22Rv1 (cell line): ENCODE measurements at regions not wholly inside any gene's neighbourhood (a gene's known extent, or its start where the extent isn't known, plus 50 kb on each side); places are given as distances from the start of the nearest gene placed in this dataset.

Experiments used
- CTCF ChIP-seq: fragments of 450-650 bp; IDR thresholded peaks from 2 replicates; pipeline ENCODE4 v1.5.1; 2017; ENCODE audit warnings: mild to moderate bottlenecking
- ZFX ChIP-seq: fragments of 450-650 bp; IDR thresholded peaks from 2 replicates; pipeline ENCODE4 v1.6.1; 2017; ENCODE audit warnings: antibody characterized with exemption, borderline replicate concordance

DNA sequence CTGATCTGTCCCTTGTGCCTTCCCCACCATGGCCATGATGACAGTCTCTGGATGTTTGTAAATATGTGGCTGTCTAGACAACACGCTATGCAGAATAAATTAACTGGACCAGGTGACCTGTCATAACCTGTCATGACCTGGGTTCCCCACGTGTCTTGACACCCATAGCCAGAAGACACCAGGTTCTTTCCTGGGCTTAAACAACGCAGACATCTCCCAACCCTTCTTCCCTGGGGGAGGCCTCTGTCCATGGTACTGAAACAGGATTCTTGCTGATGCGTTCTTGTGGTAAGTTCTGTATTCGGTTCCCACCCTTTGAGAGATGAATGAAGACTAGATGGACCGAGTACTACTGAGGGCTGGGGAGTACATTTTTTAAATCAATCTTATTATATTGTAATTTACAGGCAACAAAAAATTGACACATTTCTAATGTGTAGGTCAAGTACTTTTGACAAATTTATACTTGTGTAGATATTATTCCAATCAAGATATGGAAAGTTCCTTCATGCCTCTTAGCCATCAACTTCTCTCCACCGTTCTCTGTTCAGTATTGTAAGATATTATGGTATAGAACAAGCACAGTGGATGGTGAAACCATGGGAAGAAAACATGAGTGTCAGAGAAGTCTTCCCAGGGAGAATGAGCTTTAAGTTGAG lies 738.8 kb downstream of the PTPRU start:
- TF ChIP-seq CTCF (no peak), ZFX (no peak)
